Panc1 (cell line): ENCODE measurements at regions not wholly inside any gene's neighbourhood (a gene's known extent, or its start where the extent isn't known, plus 50 kb on each side); places are given as distances from the start of the nearest gene placed in this dataset.

Source experiments
- ATAC-seq: fragments of 200-7000 bp; cut with Tn5 transposase; 2 replicates; pipeline ENCODE4 v1.9.1; 2020; ENCODE audit warnings: mild to moderate bottlenecking, moderate library complexity
- BruUV-seq: library from RNA; stranded (reverse); fragments of 400-500 nt; replicated peaks from 2 replicates; lab custom pipeline; 2021; lab: Mats Ljungman, UMichigan
- CTCF ChIA-PET: fragments of 300-600 bp; sonication (Branson Sonifier 250); formaldehyde crosslinking; loops from one replicate; lab custom pipeline; 2022; ENCODE audit warnings: antibody characterized with exemption; lab: Charles Lee
- POLR2A ChIA-PET: fragments of 300-600 bp; sonication (Branson Sonifier 250); formaldehyde crosslinking; loops from one replicate; lab custom pipeline; 2022; ENCODE audit warnings: antibody characterized with exemption; lab: Charles Lee
- DNase-seq: peaks from one replicate; pipeline ENCODE4 v3.0.0-alpha.2; 2010; ENCODE audit warnings: low read depth, low spot score
- H3K27ac ChIP-seq: 2 replicates; pipeline ENCODE4 v1.5.1; 2011; ENCODE audit warnings: mild to moderate bottlenecking, low read length, inconsistent platforms
- H3K27me3 ChIP-seq: fragments of 200-500 bp; sonication (Bioruptor generic); 2 replicates; pipeline ENCODE4 v1.6.0; 2014; ENCODE audit warnings: low read length, inconsistent platforms; ENCODE audit not compliant: control insufficient read depth, insufficient read depth
- H3K36me3 ChIP-seq: fragments of 200-500 bp; sonication (Bioruptor generic); 2 replicates; pipeline ENCODE4 v1.5.1; 2014; ENCODE audit warnings: inconsistent platforms, mild to moderate bottlenecking, low read length, moderate library complexity; ENCODE audit not compliant: control insufficient read depth, insufficient read depth
- H3K4me1 ChIP-seq: 2 replicates; pipeline ENCODE4 v1.5.1; 2011; ENCODE audit warnings: inconsistent platforms, mild to moderate bottlenecking, low read length, moderate library complexity; ENCODE audit not compliant: control insufficient read depth, insufficient read depth
- H3K4me3 ChIP-seq, 2 experiments: 2 replicates each; pipeline ENCODE4 v1.5.1; 2011 to 2012; ENCODE audit warnings: low read depth in 2 of 2, low read length in 2 of 2, mild to moderate bottlenecking in 2 of 2, inconsistent platforms in 1 of 2, moderate library complexity in 1 of 2
- H3K9me3 ChIP-seq: fragments of 200-500 bp; sonication (Bioruptor generic); 2 replicates; pipeline ENCODE4 v1.5.1; 2014; ENCODE audit warnings: low read depth, mild to moderate bottlenecking, inconsistent platforms, low read length, moderate library complexity; ENCODE audit not compliant: control insufficient read depth, insufficient read depth
- CTCF ChIP-seq: fragments of 450-650 bp; IDR thresholded peaks from 2 replicates; pipeline ENCODE4 v1.5.1; 2017; ENCODE audit warnings: mild to moderate bottlenecking
- POLR2AphosphoS5 ChIP-seq: IDR thresholded peaks from 2 replicates; pipeline ENCODE4 v1.6.1; 2012; ENCODE audit warnings: mild to moderate bottlenecking, low read depth, low read length, moderate library complexity
- REST ChIP-seq, 2 experiments: IDR thresholded peaks; 2 replicates each; pipeline ENCODE4 v1.6.1; 2011 to 2012; ENCODE audit warnings: low read depth in 2 of 2, control low read depth in 1 of 2, low read length in 1 of 2, mild to moderate bottlenecking in 1 of 2, moderate library complexity in 1 of 2; ENCODE audit not compliant: insufficient read depth in 1 of 2
- SIN3A ChIP-seq: IDR thresholded peaks from 2 replicates; pipeline ENCODE4 v1.6.1; 2012; ENCODE audit warnings: low read depth, mild to moderate bottlenecking, low read length, moderate library complexity, borderline replicate concordance; ENCODE audit not compliant: insufficient read depth
- TCF7L2 ChIP-seq: IDR thresholded peaks from 2 replicates; pipeline ENCODE4 v1.6.1; 2011; ENCODE audit warnings: mild to moderate bottlenecking, low read depth, low read length, inconsistent platforms
- in situ Hi-C: cut with HindIII; loops from 2 replicates; pipeline ENCODE4 v1.10.0; 2016; ENCODE audit warnings: low sequenced_read_pairs, low pct_unique_long_range_greater_than_20kb
- intact Hi-C: fragments of 100-400 bp; cut with micrococcal nuclease; formaldehyde crosslinking; loops from one replicate; pipeline ENCODE4 v1.10.0; 2022; ENCODE audit not compliant: unreplicated experiment

GRCh38 chr9:96068511-96068910 lies 193.0 kb downstream of the ERCC6L2 start:
- DNase-seq, result no peak
- H3K4me1 ChIP-seq, result no peaks in the 10 kb centered on the region
- ChIA-PET CTCF (no interaction called here), POLR2A (no interaction called here)
- H3K27ac ChIP-seq, result no peak overlapping the region
- TF ChIP-seq SIN3A, result no peak
- TF ChIP-seq CTCF, result no peak
- TF ChIP-seq TCF7L2, result no peak
- no peak for TF ChIP-seq REST (IDR thresholded peaks at IDR 0.05; ENCODE audit: insufficient read depth in 1 of 2, low read depth in 2 of 2, low read length in 1 of 2)
- TF ChIP-seq POLR2AphosphoS5, result no peak
- intact Hi-C loops (no loop called here), in situ Hi-C loops (no loop called here)
- H3K9me3 ChIP-seq, result no peaks in the 10 kb centered on the region
- no peak for ATAC-seq
- BruUV-seq, result no TSS peak
- no peaks in the 10 kb centered on the region for H3K27me3 ChIP-seq
- no peak overlapping the region for H3K4me3 ChIP-seq
- no peaks in the 10 kb centered on the region for H3K36me3 ChIP-seq

GRCh38 chr9:96067600-96067999 lies 192.1 kb downstream of the ERCC6L2 start:
- in situ Hi-C loops (no loop called here), intact Hi-C loops (no loop called here)
- no peaks in the 10 kb centered on the region for H3K36me3 ChIP-seq
- H3K4me1 ChIP-seq, result no peaks in the 10 kb centered on the region
- POLR2A ChIA-PET, result no interaction called here
- TF ChIP-seq CTCF (no peak), REST (IDR thresholded peaks at IDR 0.05; ENCODE audit: insufficient read depth in 1 of 2, low read depth in 2 of 2, low read length in 1 of 2) (no peak), TCF7L2 (no peak), SIN3A (no peak), POLR2AphosphoS5 (no peak)
- ATAC-seq (no peak), DNase-seq (no peak)
- CTCF ChIA-PET, result no interaction called here
- BruUV-seq, result no TSS peak
- H3K4me3 ChIP-seq, result no peak overlapping the region
- no peaks in the 10 kb centered on the region for H3K27me3 ChIP-seq
- H3K27ac ChIP-seq, result no peak overlapping the region
- no peaks in the 10 kb centered on the region for H3K9me3 ChIP-seq
